H7 (cell line): ENCODE measurements at regions not wholly inside any gene's neighbourhood (a gene's known extent, or its start where the extent isn't known, plus 50 kb on each side); places are given as distances from the start of the nearest gene placed in this dataset.
"Not testable (repeated sequence)": the region's sequence is repeated elsewhere in the genome, so short reads cannot be mapped to it uniquely, and the experiment has no call there.

Experiments used
- DNase-seq: peaks from one replicate; pipeline ENCODE4 v3.0.0; 2012
- H3K27me3 ChIP-seq: 2 replicates; pipeline ENCODE4 v1.6.0; 2011; ENCODE audit warnings: mild to moderate bottlenecking, low read length; ENCODE audit not compliant: control insufficient read depth, insufficient read depth
- H3K36me3 ChIP-seq: replicated peaks from 2 replicates; pipeline ENCODE4 v1.5.1; 2011; ENCODE audit warnings: low read length; ENCODE audit not compliant: control insufficient read depth, insufficient read depth
- H3K4me3 ChIP-seq: 2 replicates; pipeline ENCODE4 v1.5.1; 2011; ENCODE audit warnings: low read depth, mild to moderate bottlenecking, control low read depth, low read length, moderate library complexity; ENCODE audit not compliant: insufficient read depth

- DNase-seq = no peak
- H3K27me3 ChIP-seq = no peaks in the 10 kb centered on the region
- no peaks in the 10 kb centered on the region for H3K36me3 ChIP-seq
- no peak overlapping the region for H3K4me3 ChIP-seq
Measured at GRCh38 chr18:10249801-10250200, 204.6 kb upstream of the APCDD1 start.

GRCh38 chr18:10252494-10252893, 201.9 kb upstream of the APCDD1 start:
- DNase-seq = no peak

DNA sequence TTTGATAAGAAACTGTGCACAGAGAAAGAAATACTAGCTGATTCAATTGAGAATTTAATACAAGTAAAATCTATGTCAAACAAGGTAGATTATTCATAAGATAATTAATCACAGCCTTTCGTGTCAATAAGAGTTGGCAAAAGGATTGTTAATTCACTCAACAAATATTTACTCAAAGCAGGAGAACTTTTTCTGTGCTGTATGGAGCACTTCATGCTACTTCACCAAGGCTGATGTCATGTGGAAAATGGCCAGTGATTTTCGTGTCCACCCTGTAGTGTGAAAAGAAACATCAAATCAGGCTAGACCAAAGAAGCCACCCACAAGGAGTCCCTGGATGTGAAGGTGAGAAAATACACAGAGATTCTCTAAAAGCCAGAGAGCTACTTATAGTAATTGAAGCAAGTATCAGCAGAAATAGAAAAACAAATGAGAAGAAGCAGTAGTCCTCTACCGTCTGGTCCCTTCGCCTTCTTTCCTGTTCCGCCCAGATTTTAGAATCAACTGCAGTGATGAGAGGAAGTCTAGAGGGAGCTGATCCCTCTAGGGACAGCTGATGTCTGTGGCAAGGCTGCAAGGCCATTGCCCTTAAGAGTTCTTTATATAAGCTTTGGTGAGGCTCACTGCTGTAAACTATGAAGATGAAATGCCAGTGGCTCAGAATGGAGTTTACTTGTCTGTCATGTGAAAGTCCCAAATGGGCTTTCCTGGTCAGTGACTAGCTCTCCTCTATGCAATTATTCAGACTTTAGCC, 201.3 kb upstream of the APCDD1 start:
- no peak for DNase-seq
- no peak overlapping the region for H3K4me3 ChIP-seq
- H3K36me3 ChIP-seq = no peaks in the 10 kb centered on the region
- no peaks in the 10 kb centered on the region for H3K27me3 ChIP-seq

More at GRCh38 chr18:10252494-10252893, 201.9 kb upstream of the APCDD1 start:
- Histone ChIP-seq H3K36me3 (no peaks in the 10 kb centered on the region), H3K4me3 (no peak overlapping the region), H3K27me3 (no peaks in the 10 kb centered on the region)

GRCh38 chr18:10256276-10256675, 198.2 kb upstream of the APCDD1 start:
- DNase-seq, H3K4me3 ChIP-seq, H3K36me3 ChIP-seq, H3K27me3 ChIP-seq: not testable (repeated sequence)

GRCh38 chr18:10258836-10259474, 195.5 kb upstream of the APCDD1 start:
- H3K36me3 ChIP-seq = no peaks in the 10 kb centered on the region
- DNase-seq = no peak
- H3K4me3 ChIP-seq = no peak overlapping the region
- no peaks in the 10 kb centered on the region for H3K27me3 ChIP-seq

- Histone ChIP-seq H3K36me3 (no peaks in the 10 kb centered on the region), H3K4me3 (no peak overlapping the region), H3K27me3 (no peaks in the 10 kb centered on the region)
- no peak for DNase-seq
Measured at GRCh38 chr18:10259901-10260300, 194.5 kb upstream of the APCDD1 start.

DNA sequence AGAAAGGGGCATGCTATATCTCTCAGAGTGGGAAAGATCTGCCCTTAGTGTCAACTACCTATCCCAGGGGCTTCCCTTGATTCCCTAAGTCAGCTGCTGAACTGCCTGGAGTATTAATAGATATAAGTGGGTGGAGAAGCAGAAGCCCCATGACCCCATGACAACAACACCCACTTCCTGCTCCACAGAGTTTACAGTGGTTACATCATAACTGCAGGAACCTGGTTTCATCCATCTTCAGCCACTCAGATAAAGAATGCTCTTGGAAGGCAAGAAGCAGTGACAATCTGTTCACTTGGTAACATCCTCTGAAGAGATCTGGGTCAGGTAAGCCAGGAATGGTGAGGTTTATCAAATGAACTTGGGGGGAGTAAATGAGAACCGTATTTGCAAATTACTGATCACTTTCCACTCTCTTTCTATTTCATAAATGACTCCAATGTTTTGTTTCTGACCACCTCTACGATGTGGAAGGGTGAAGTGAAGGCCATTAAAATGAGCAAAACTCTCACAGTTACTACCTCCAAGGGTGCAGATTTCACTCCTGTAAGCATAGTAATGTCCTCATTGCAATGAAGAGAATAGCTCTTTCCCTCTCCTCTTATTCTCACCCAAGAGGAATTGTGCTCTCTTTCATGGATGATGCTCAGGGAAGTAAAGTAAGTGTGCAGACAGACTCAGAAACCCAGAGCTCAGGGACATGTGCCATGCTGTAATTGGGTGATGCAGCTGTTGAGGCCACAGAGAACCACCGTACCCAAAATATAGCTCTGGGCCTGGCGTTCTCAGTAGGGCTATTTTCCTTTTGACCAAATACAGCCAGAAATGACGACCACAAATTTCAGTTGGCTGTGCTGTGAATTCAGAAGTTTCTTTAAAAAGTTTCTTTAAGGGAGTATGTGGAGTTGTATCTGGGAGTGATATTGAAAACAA, 192.8 kb upstream of the APCDD1 start:
- Histone ChIP-seq H3K27me3 (no peaks in the 10 kb centered on the region), H3K4me3 (no peak overlapping the region), H3K36me3 (no peaks in the 10 kb centered on the region)
- DNase-seq = no peak

DNA sequence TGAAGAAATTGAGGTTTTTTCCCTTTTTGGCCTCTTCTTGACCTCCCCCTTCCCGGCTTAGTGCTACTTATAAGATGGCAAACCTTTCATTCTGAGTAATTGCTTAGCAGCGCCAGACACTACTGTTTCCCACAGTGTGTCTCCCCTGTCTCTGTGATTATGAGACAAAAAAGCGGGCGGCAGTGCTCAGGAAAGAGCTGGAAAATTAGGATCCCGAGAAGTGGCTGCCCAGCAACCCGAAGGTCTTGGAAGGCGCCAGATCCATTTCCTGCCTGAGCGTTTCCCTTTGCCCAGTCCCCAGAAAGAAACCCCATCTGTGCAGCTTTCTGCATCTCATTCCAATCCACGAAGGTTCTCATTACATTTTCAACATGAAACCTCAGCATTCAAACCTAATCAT, 191.9 kb upstream of the APCDD1 start:
- Histone ChIP-seq H3K27me3 (no peaks in the 10 kb centered on the region), H3K4me3 (no peak overlapping the region), H3K36me3 (no peaks in the 10 kb centered on the region)
- DNase-seq = no peak

DNA sequence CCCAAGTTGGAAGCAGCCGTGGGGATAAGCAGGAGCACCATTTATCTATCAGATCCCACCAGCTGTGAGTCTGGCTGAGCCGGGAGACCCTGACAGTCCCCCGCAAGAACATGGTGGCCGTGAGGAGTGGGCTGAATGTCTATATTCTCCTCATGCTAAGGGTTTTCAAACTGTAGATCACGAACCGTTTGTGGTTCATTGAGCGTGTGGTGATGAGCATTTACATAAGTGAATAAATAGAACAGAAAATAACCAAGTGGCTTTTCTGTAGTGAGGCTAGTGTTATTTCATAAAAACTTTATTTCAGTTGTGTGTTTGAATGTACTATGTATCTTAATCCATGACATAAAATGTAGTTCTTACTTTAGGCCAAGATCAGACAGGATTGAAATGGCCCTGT, 190.2 kb upstream of the APCDD1 start:
- DNase-seq = no peak
- H3K27me3 ChIP-seq = no peaks in the 10 kb centered on the region
- H3K4me3 ChIP-seq = no peak overlapping the region
- no peaks in the 10 kb centered on the region for H3K36me3 ChIP-seq

DNA sequence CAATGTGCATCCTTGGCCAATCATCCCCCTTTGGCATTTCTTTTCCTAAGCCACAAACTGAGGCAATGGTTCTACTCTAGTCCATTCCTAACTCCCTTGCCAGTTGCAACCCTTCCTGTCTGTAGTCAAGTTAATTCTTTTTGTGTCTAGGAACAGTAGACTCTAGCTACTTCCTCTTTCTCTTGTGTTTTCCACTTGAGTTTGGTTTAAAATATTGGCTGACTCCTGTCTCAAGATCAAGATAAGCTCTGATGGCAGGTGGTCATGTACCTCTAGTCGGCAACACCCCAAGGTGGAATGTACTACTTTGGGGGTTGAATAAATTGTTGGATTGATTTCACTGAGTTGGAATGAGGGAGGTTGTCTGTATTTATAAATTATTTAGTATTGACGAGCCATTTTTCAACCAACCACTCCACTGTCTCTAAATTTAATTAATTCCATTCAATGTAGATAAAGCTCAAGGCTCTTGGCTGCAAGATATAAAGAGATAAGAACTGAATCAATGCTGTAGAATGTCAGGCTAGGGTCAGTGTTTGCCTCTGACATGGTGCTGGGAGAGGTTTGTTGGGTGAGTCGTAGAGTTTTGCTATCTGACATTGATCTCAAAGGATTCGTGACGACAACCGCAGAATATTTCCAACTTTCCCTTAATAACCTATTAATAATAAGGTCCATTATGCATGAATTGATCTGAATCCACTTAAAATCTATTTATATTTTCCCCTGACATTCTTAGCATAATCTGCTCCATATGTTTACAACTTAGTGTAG, 188.7 kb upstream of the APCDD1 start:
- no peak for DNase-seq
- Histone ChIP-seq H3K36me3 (no peaks in the 10 kb centered on the region), H3K27me3 (no peaks in the 10 kb centered on the region), H3K4me3 (no peak overlapping the region)

- Histone ChIP-seq H3K27me3 (no peaks in the 10 kb centered on the region), H3K36me3 (no peaks in the 10 kb centered on the region), H3K4me3 (no peak overlapping the region)
- DNase-seq = no peak
Measured at GRCh38 chr18:10266334-10266590, 188.2 kb upstream of the APCDD1 start.

DNA sequence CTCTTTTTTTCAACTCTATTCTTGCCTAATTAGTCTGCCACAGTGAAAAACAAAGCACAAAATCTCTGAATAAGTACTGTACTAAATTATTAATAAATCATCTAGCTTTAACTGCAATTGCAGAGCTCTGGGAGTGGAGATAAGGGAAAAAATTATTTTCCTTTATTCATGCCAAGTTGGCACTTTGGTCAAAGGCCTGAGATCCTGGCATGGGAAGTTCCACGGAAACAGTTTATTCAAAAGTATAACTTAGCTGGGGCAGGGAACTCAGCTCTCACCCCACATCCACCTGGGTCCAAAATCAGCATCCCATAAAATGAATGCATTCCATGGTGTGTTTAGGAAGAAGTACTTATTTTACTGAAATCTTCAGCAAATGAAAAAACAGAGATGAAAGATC, 185.2 kb upstream of the APCDD1 start:
- Histone ChIP-seq H3K36me3 (no peaks in the 10 kb centered on the region), H3K4me3 (no peak overlapping the region), H3K27me3 (no peaks in the 10 kb centered on the region)
- DNase-seq = no peak

DNA sequence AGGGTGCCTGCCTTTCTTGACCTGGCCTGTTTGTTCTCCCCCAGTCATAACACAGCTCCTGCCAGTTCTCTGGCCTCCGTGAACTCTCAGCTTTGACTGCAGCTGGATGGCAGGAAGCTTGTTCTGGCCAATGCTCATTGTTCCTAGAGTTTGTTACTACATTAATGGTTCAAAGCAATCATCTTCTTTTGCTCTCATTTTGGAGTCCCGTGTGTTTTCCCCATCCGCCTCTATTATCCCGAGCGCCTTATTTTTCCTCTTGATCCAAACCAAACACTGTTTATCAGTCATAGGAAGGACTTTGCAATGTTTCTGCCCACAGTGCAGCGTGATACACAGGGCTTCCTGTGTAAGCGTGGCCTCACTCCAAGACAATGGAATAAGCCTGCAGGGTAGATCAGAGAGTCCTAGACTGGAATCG, 184.3 kb upstream of the APCDD1 start:
- H3K36me3 ChIP-seq = no peaks in the 10 kb centered on the region
- H3K27me3 ChIP-seq = no peaks in the 10 kb centered on the region
- H3K4me3 ChIP-seq = no peak overlapping the region
- no peak for DNase-seq

DNA sequence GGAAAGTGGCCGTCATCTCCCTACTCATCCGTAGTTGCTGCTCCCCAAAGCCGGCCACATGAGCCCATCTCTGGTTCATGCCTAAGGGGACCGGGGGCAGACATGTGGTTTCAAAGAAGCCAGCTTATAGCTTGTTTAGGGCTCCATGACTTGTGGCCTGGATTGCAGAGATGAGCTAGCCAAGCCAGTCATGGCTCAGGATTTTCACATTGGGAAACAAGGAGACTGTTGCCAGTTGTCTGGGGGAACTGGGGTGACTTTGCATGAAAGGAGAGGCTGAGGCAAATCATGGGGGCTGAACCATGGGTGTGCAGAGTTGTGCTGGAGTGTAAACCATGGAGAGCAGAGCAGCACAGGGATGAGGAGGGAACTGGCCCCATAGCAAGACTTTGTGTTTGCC, 183.0 kb upstream of the APCDD1 start:
- Histone ChIP-seq H3K4me3 (no peak overlapping the region), H3K36me3 (no peaks in the 10 kb centered on the region), H3K27me3 (no peaks in the 10 kb centered on the region)
- no peak for DNase-seq
